GM21825 (cell line): ENCODE measurements at regions not wholly inside any gene's neighbourhood (a gene's known extent, or its start where the extent isn't known, plus 50 kb on each side); places are given as distances from the start of the nearest gene placed in this dataset.
"Not testable (repeated sequence)": the region's sequence is repeated elsewhere in the genome, so short reads cannot be mapped to it uniquely, and the experiment has no call there.

Source experiments
- ATAC-seq: cut with Tn5 transposase; IDR thresholded peaks from one replicate; pipeline ENCODE4 v1.9.1; 2021; ENCODE audit warnings: mild to moderate bottlenecking, moderate library complexity; ENCODE audit not compliant: unreplicated experiment

GRCh38 chr6:11304946-11305345 lies 72.5 kb upstream of the NEDD9 start:
- no peak for ATAC-seq

GRCh38 chr6:11299876-11300428 lies 67.5 kb upstream of the NEDD9 start:
- not testable (repeated sequence) for ATAC-seq

GRCh38 chr6:11299421-11299784 lies 66.9 kb upstream of the NEDD9 start:
- not testable (repeated sequence) for ATAC-seq

GRCh38 chr6:11298651-11299420 lies 66.4 kb upstream of the NEDD9 start:
- ATAC-seq, result no peak

GRCh38 chr6:11297376-11297729 lies 64.9 kb upstream of the NEDD9 start:
- ATAC-seq, result no peak

GRCh38 chr6:11296449-11297375 lies 64.2 kb upstream of the NEDD9 start:
- ATAC-seq, result no peak

GRCh38 chr6:11295969-11296368 lies 63.5 kb upstream of the NEDD9 start:
- no peak for ATAC-seq

GRCh38 chr6:11294228-11294627 lies 61.8 kb upstream of the NEDD9 start:
- no peak for ATAC-seq

- ATAC-seq, result no peak
Measured at GRCh38 chr6:11292594-11293236, 60.2 kb upstream of the NEDD9 start.

- ATAC-seq, result no peak
Measured at GRCh38 chr6:11292091-11292490, 59.6 kb upstream of the NEDD9 start.

GRCh38 chr6:11291582-11291981 lies 59.1 kb upstream of the NEDD9 start:
- no peak for ATAC-seq

- ATAC-seq, result no peak
Measured at GRCh38 chr6:11290027-11290426, 57.6 kb upstream of the NEDD9 start.

- ATAC-seq, result no peak
Measured at GRCh38 chr6:11288065-11288464, 55.6 kb upstream of the NEDD9 start.

- no peak for ATAC-seq
Measured at GRCh38 chr6:11284996-11285395, 52.5 kb upstream of the NEDD9 start.

GRCh38 chr6:11283629-11284028 lies 51.2 kb upstream of the NEDD9 start:
- ATAC-seq, result no peak

GRCh38 chr6:11282875-11283274 lies 50.4 kb upstream of the NEDD9 start:
- ATAC-seq, result no peak
